ENCODE measurements at regions not wholly inside any gene's neighbourhood (a gene's known extent, or its start where the extent isn't known, plus 50 kb on each side); places are given as distances from the start of the nearest gene placed in this dataset.

DNA sequence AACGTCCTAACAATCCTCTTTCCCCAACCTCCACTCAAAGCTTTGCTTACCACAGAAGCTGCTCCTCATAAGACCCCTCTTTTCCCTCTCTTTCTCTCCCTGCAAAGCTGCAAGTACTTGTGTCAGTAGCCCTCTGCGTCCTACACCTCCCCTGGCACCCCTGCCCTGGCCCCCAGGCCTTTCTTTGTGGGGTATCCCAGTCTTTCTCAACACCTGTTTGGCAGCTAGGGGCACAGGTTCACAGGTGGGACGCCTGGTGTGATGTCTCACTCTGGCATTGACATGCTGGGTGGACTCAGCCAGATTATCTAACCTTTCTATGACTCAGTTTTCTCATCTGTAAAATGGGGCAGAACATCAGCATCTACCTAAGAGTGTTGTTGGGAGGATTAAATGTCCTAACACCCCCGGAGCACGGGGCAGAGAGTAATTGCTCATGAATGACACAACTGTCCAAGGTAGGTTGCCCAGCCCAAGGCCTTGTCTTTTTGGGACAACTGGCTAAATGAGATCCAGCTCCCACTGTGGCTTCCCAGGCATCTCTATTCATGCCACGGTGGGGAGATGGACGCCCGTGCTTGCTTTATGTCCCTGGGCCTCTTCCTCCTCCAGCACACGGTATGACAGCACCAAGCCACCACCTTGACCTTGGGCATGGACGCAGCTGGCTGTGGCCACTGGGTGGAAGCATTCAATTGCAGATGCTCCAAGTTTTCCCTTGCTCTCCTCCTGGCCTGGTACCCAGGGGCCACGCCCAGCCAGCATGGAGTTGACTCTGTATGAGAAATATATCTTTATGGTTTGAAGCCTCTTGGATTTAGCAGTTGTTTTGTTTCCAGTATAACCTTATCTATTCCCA, 190.4 kb downstream of the RGS3 start:
- intact Hi-C loops (cut with micrococcal nuclease; ENCODE audit: unreplicated experiment): no loop called here
- no TSS peak for BruUV-seq (replicated peaks)
- no peak for DNase-seq (ENCODE audit: low spot score)

DNA sequence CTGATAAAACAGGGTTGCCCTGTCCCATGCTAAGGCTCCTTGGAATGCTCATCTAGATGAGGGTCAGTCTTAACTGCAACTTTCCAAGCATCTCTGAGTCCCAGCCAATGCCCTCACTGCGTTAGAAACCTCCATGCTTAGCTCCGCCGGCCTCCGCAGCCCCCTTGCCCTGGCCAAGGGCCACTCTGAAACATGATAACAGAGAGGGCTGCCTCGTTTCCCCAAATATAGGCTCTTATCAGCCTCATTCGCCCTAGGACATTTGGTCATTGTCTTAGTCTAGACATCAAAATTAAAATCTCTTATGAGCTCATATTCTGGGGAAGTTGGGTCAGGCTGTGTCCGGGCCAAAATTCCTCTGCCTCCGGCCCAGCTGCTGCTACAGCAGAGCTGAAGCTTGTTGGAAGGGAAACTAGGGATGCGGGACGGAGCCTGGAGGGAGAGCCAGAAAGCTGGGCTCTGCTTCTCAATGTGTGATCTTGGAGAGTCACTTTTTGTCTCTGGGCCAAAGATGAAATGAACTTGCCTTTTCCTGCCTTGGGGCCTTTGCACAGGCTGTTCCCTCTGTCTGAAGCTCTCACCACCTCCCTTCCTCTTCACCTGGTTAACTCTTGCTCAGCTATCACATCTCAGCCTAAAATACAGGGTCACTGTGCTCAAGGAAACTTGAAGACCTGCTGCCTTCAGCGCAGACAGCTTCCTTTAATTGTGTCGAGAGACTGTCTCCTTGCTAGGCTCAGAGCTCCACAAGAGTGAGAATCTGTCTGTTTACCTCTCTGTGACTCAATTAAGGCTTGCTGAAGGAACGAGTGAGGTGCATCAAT, 191.3 kb downstream of the RGS3 start:
- Histone ChIP-seq H4K20me1 (ENCODE audit: insufficient read depth, low read length) (no peaks in the 10 kb centered on the region), H3K36me3 (ENCODE audit: insufficient read depth, low read length) (no peaks in the 10 kb centered on the region), H3K79me2 (ENCODE audit: insufficient read depth, low read depth, low read length) (no peaks in the 10 kb centered on the region), H3K4me3 (ENCODE audit: low read depth, low read length, poor library complexity, severe bottlenecking) (no peak overlapping the region), H3K9me3 (ENCODE audit: low read length) (no peaks in the 10 kb centered on the region), H3K9me2 (ENCODE audit: insufficient read depth, low read length) (no peaks in the 10 kb centered on the region), H3K27ac (ENCODE audit: low read depth, low read length, poor library complexity, severe bottlenecking) (no peak overlapping the region), H2AFZ (ENCODE audit: low read length) (peak overlapping the region; percentile 54; the same call in 1 of the 2 replicates), H3K4me1 (ENCODE audit: insufficient read depth, low read length, poor library complexity, severe bottlenecking) (no peaks in the 10 kb centered on the region), H3K4me2 (ENCODE audit: low read length) (no peak overlapping the region)
- CTCF ChIA-PET (ENCODE audit: unreplicated experiment): interaction anchor here (0.6 to 1.7 kb wide), 7 partner anchors 52 to 208 kb away, joined by 3 to 8 read pairs (median 5); no protein-coding TSS in a partner anchor
- intact Hi-C loops (cut with micrococcal nuclease; ENCODE audit: unreplicated experiment): loop anchor here (5.0 kb wide), 1 partner anchor 133 kb away; no protein-coding TSS in a partner anchor
- POLR2A ChIA-PET: interaction anchor here (0.5 to 1.9 kb wide), 5 partner anchors 32 to 604 kb away, joined by 3 to 5 read pairs (median 4); no protein-coding TSS in a partner anchor
- no peak for DNase-seq (ENCODE audit: low spot score)
- TF ChIP-seq, protein P1, sequence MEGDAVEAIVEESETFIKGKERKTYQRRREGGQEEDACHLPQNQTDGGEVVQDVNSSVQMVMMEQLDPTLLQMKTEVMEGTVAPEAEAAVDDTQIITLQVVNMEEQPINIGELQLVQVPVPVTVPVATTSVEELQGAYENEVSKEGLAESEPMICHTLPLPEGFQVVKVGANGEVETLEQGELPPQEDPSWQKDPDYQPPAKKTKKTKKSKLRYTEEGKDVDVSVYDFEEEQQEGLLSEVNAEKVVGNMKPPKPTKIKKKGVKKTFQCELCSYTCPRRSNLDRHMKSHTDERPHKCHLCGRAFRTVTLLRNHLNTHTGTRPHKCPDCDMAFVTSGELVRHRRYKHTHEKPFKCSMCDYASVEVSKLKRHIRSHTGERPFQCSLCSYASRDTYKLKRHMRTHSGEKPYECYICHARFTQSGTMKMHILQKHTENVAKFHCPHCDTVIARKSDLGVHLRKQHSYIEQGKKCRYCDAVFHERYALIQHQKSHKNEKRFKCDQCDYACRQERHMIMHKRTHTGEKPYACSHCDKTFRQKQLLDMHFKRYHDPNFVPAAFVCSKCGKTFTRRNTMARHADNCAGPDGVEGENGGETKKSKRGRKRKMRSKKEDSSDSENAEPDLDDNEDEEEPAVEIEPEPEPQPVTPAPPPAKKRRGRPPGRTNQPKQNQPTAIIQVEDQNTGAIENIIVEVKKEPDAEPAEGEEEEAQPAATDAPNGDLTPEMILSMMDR (conservative IDR thresholded peaks at IDR 0.05; ENCODE audit: low read length): no peak
- TF ChIP-seq EZH2phosphoT487 (IDR thresholded peaks at IDR 0.05; ENCODE audit: borderline replicate concordance, low read depth, low read length): no peak
- no TSS peak for BruUV-seq (replicated peaks)

More for the DNA sequence above, 190.4 kb downstream of the RGS3 start:
- Histone ChIP-seq H3K4me1 (ENCODE audit: insufficient read depth, low read length, poor library complexity, severe bottlenecking) (no peaks in the 10 kb centered on the region), H3K4me3 (ENCODE audit: low read depth, low read length, poor library complexity, severe bottlenecking) (no peak overlapping the region), H3K36me3 (ENCODE audit: insufficient read depth, low read length) (no peaks in the 10 kb centered on the region), H3K27ac (ENCODE audit: low read depth, low read length, poor library complexity, severe bottlenecking) (no peak overlapping the region), H3K4me2 (ENCODE audit: low read length) (no peak overlapping the region), H2AFZ (ENCODE audit: low read length) (no peak overlapping the region), H3K79me2 (ENCODE audit: insufficient read depth, low read depth, low read length) (no peaks in the 10 kb centered on the region), H3K9me2 (ENCODE audit: insufficient read depth, low read length) (no peaks in the 10 kb centered on the region), H4K20me1 (ENCODE audit: insufficient read depth, low read length) (no peaks in the 10 kb centered on the region), H3K9me3 (ENCODE audit: low read length) (no peaks in the 10 kb centered on the region)
- ChIA-PET POLR2A (interaction anchor here (0.6 to 1.5 kb wide), 3 partner anchors 18 to 65 kb away, joined by 3 to 5 read pairs (median 4); no protein-coding TSS in a partner anchor), CTCF (ENCODE audit: unreplicated experiment) (interaction anchor here (1.0 to 1.7 kb wide), 4 partner anchors 61 to 207 kb away, joined by 4 to 8 read pairs (median 6); no protein-coding TSS in a partner anchor)
- no peak for TF ChIP-seq EZH2phosphoT487 (IDR thresholded peaks at IDR 0.05; ENCODE audit: borderline replicate concordance, low read depth, low read length)
- TF ChIP-seq, protein P1 (conservative IDR thresholded peaks at IDR 0.05; ENCODE audit: low read length): no peak
